ENCODE measurements at regions not wholly inside any gene's neighbourhood (a gene's known extent, or its start where the extent isn't known, plus 50 kb on each side); places are given as distances from the start of the nearest gene placed in this dataset.

DNA sequence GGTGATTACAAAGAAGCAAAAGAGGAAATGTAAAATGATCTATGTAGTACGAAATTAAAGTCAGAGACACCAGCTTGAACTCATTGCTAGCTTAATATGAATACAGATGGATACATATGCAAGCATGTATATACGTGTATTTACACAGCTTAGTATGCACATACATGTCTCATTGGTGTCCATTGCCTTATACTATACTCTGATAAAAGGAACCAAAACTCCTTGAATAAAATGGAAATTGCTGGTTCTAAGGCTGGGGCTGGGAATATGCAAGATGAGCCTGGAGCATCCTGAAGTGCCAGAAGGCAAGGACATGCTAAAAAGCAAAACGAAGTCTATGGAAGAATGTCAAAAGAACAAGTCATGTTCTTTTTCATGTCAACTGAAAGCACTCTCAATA is 1424.4 kb upstream of the SLC39A10 start:
- TF ChIP-seq CTCF (conservative IDR thresholded peaks at IDR 0.05; ENCODE audit: low read depth, low read length) (no peak), EZH2 (IDR thresholded peaks at IDR 0.05; ENCODE audit: borderline replicate concordance, low read depth, low read length, poor library complexity, severe bottlenecking) (no peak)
